CD1c-positive myeloid dendritic cell (primary cell): ENCODE measurements at regions not wholly inside any gene's neighbourhood (a gene's known extent, or its start where the extent isn't known, plus 50 kb on each side); places are given as distances from the start of the nearest gene placed in this dataset.

Experiments
- DNase-seq: peaks from one replicate; pipeline ENCODE4 v3.0.0-alpha.2; 2016; ENCODE audit errors: extremely low spot score

- no peak for DNase-seq
These were observed 102.4 kb downstream of the EFNB2 start for GRCh38 chr13:106433066-106433465.

GRCh38 chr13:106432636-106433035 is 102.8 kb downstream of the EFNB2 start:
- DNase-seq = no peak

- no peak for DNase-seq
These were observed 108.6 kb downstream of the EFNB2 start for GRCh38 chr13:106426909-106427308.

- DNase-seq = no peak
These were observed 109.8 kb downstream of the EFNB2 start for GRCh38 chr13:106425661-106426060.

GRCh38 chr13:106424805-106425204 is 110.7 kb downstream of the EFNB2 start:
- no peak for DNase-seq

GRCh38 chr13:106423530-106423929 is 111.9 kb downstream of the EFNB2 start:
- DNase-seq = no peak

- no peak for DNase-seq
These were observed 116.9 kb downstream of the EFNB2 start for GRCh38 chr13:106418556-106418955.

GRCh38 chr13:106417467-106418110 is 117.9 kb downstream of the EFNB2 start:
- no peak for DNase-seq

GRCh38 chr13:106416645-106417044 is 118.8 kb downstream of the EFNB2 start:
- DNase-seq = no peak

- no peak for DNase-seq
These were observed 119.5 kb downstream of the EFNB2 start for GRCh38 chr13:106415971-106416370.

GRCh38 chr13:106415442-106415841 is 120.0 kb downstream of the EFNB2 start:
- DNase-seq = no peak

- no peak for DNase-seq
These were observed 128.1 kb downstream of the EFNB2 start for GRCh38 chr13:106407338-106407737.

- no peak for DNase-seq
These were observed 129.7 kb downstream of the EFNB2 start for GRCh38 chr13:106405731-106406130.

GRCh38 chr13:106403280-106403679 is 132.2 kb downstream of the EFNB2 start:
- DNase-seq = no peak

- DNase-seq = no peak
These were observed 132.6 kb downstream of the EFNB2 start for GRCh38 chr13:106402866-106403265.

GRCh38 chr13:106401081-106401480 is 134.4 kb downstream of the EFNB2 start:
- no peak for DNase-seq

GRCh38 chr13:106400289-106400688 is 135.2 kb downstream of the EFNB2 start:
- no peak for DNase-seq

- DNase-seq = no peak
These were observed 137.2 kb downstream of the EFNB2 start for GRCh38 chr13:106398289-106398688.

GRCh38 chr13:106393776-106394175 is 141.7 kb downstream of the EFNB2 start:
- no peak for DNase-seq

- DNase-seq = no peak
These were observed 143.8 kb downstream of the EFNB2 start for GRCh38 chr13:106391681-106392080.

GRCh38 chr13:106391271-106391670 is 144.2 kb downstream of the EFNB2 start:
- DNase-seq = no peak

GRCh38 chr13:106390367-106390766 is 145.1 kb downstream of the EFNB2 start:
- DNase-seq = no peak

- DNase-seq = no peak
These were observed 149.8 kb downstream of the EFNB2 start for GRCh38 chr13:106385654-106386053.

- no peak for DNase-seq
These were observed 150.9 kb downstream of the EFNB2 start for GRCh38 chr13:106384516-106384915.
